Activated CD8-positive, alpha-beta memory T cell treated with anti-CD3 and anti-CD28 coated beads for 36 hours (primary cell): ENCODE measurements at regions not wholly inside any gene's neighbourhood (a gene's known extent, or its start where the extent isn't known, plus 50 kb on each side); places are given as distances from the start of the nearest gene placed in this dataset.

ENCODE experiments used
- CTCF ChIA-PET: fragments of 350-600 bp; sonication (Branson Sonifier 250); formaldehyde crosslinking; loops from one replicate; lab custom pipeline; 2021; ENCODE audit warnings: antibody characterized with exemption; lab: Charles Lee
- POLR2A ChIA-PET: fragments of 350-600 bp; sonication (Branson Sonifier 250); formaldehyde crosslinking; loops from one replicate; lab custom pipeline; 2021; ENCODE audit warnings: antibody characterized with exemption; lab: Charles Lee

- ChIA-PET POLR2A (no interaction called here), CTCF (no interaction called here)
Observed at GRCh38 chr10:62453274-62453673, 79.1 kb downstream of the ZNF365 start.

- ChIA-PET CTCF (no interaction called here), POLR2A (no interaction called here)
Observed at GRCh38 chr10:62454687-62455397, 80.7 kb downstream of the ZNF365 start.

- CTCF ChIA-PET: no interaction called here
- POLR2A ChIA-PET: no interaction called here
Observed at GRCh38 chr10:62456611-62457101, 82.5 kb downstream of the ZNF365 start.

DNA sequence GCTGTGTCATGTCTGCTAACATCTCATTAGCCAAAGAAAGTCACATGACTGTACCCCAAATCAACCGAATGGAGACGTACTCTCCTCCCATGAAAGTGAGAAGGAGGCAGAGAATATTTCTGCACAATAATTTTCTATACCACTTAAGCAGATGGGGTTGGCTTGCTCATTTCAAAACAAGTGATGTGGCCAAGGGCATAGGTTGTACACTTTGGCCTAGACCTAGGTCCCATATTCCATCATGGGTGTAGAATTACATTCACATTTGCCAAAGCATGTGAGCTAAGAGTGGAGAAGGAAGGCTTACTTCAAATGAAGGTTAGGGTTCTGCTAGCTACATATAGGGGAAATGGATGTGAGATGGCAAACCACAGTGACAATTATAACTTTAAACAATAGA is 83.0 kb downstream of the ZNF365 start:
- ChIA-PET POLR2A (no interaction called here), CTCF (no interaction called here)

GRCh38 chr10:62457598-62457997 is 83.4 kb downstream of the ZNF365 start:
- CTCF ChIA-PET: no interaction called here
- POLR2A ChIA-PET: no interaction called here

DNA sequence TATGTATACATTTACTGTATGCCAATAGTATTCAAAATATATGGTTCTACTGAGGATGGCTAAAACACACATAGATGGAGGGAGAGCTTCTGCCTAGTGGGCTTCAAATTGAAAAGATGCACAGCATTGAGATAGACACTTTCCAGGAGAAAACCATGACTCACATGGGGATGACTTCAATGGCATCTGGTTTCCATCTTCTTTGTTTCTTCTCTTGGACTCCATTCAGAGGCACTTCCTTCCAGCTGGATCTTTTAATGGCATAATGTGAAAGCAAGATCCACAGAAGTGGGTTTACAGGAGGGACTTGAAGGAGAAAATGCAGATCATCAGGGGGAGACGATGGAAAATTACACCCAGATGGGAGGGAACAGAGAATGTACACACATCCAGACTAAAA is 84.9 kb downstream of the ZNF365 start:
- ChIA-PET POLR2A (no interaction called here), CTCF (no interaction called here)

- POLR2A ChIA-PET: no interaction called here
- CTCF ChIA-PET: no interaction called here
Observed at GRCh38 chr10:62459500-62459899, 85.3 kb downstream of the ZNF365 start.

DNA sequence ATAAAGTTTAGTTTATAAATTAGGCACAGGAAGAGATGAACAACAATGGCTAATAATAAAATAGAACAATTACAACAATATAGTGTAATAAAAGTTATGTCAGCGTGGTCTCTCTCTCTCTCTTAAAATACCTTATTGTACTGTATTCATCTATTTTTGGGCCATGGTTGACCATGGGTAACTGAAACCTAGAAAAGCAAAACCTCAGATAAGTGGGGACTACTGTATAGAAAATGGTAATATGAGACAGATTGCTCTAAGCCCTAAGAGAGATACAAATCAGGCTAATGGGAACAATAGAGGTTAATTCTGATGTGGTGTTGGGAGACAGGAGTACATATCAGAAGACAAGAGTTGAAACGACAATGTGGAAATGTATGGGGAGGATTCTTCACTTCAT is 86.2 kb downstream of the ZNF365 start:
- CTCF ChIA-PET: no interaction called here
- POLR2A ChIA-PET: no interaction called here

GRCh38 chr10:62461120-62461519 is 87.0 kb downstream of the ZNF365 start:
- ChIA-PET POLR2A (interaction anchor here (0.5 kb wide), 1 partner anchor 357 kb away, joined by 3 read pairs; no protein-coding TSS in a partner anchor), CTCF (no interaction called here)

DNA sequence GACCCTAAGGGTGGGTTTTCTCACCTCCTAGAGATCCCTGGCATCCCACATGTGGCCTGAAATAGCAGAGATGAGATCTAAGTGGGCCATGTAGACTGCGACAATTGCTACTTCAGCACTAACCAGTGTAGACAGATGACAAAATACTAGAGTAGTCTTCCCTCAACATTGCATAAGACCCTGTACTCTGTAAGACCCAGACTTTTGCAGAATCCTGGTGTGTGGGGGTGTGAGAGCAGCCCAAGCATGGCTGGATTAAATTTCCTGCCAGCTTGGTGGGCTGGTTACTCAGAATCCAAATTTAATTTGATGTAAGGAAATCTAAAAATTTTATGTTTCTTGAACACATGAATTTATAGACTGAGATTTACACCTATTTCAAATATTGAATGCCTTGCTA is 88.3 kb downstream of the ZNF365 start:
- POLR2A ChIA-PET: no interaction called here
- CTCF ChIA-PET: no interaction called here

GRCh38 chr10:62463364-62463763 is 89.2 kb downstream of the ZNF365 start:
- ChIA-PET CTCF (no interaction called here), POLR2A (no interaction called here)

- POLR2A ChIA-PET: no interaction called here
- CTCF ChIA-PET: no interaction called here
Observed at GRCh38 chr10:62464308-62464707, 90.1 kb downstream of the ZNF365 start.

DNA sequence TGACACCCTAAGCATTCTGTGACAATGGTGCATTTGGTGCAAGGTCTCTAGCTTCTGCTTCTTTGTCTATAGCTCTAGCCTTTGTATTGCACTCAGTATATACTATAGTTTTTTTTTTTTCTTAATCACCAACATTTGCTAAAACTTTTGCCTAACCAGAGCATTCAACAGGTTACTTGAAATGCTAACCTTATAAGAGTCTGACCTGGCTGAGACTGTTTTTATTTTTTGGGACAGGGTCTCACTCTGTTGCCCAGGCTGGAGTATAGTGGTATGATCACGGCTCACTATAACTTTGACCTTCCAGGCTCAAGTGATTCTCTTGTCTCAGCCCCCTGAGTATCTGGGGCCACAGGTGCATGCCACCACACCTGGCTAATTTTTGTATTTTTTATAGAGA is 92.4 kb downstream of the ZNF365 start:
- ChIA-PET CTCF (no interaction called here), POLR2A (no interaction called here)

GRCh38 chr10:62467527-62467926 is 93.4 kb downstream of the ZNF365 start:
- ChIA-PET POLR2A (no interaction called here), CTCF (no interaction called here)

DNA sequence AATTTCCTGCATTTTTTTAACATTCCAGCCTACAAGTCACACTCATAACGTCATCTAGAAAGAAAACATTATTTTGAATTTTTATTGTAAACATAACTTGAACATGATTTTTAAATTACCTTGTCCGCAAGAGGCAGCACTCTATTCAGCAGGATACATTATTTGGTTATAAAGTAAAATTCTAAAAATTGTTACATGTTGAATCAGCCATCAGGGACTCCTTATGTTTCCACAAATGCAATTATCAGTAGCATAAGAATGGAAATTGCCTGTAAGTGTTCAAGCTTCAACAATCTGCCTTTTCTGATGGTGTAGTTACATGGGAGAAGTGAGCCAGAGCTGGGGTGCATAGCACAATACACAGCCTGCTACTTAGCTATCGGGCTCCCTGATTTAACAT is 97.5 kb downstream of the ZNF365 start:
- CTCF ChIA-PET: no interaction called here
- POLR2A ChIA-PET: no interaction called here

DNA sequence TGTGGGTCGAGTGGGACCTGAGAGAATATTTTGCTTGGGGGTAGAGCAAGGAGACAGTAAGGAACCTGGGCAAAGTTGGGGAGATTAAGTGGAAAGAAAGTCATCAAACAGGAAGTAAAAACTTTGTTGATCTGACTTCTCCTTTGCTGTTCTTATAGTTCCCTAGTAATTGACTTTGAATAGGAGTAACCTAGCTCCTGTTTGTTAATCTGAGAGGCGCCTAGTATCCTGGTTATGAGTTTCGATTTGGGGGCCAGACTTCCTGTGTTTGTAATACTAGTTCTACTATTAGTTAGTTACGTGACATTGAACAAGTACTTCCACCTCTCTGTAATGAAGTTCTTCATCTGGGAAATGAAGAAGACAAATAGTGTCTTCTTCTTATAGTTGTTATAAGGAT is 99.1 kb downstream of the ZNF365 start:
- ChIA-PET POLR2A (no interaction called here), CTCF (no interaction called here)

GRCh38 chr10:62475551-62475950 is 101.4 kb downstream of the ZNF365 start:
- ChIA-PET POLR2A (no interaction called here), CTCF (no interaction called here)

DNA sequence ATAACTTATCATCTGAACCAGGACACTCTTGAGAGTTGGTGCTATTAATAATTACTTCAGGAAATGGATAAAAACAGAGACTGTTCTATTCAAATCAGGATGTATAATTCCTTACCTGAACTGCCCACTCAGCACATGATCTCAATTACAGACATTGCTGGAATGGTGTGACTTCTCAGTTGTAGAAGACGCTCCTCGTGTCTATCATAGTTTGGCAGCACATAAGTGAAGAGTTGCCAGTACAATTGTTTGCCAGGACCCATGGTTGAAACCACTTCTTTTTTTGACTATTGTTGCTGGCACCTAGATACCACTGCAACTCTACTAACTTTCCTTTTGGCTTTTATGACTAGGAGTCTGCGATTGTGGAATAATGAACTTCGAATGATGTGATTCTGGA is 105.4 kb downstream of the ZNF365 start:
- ChIA-PET CTCF (no interaction called here), POLR2A (no interaction called here)

DNA sequence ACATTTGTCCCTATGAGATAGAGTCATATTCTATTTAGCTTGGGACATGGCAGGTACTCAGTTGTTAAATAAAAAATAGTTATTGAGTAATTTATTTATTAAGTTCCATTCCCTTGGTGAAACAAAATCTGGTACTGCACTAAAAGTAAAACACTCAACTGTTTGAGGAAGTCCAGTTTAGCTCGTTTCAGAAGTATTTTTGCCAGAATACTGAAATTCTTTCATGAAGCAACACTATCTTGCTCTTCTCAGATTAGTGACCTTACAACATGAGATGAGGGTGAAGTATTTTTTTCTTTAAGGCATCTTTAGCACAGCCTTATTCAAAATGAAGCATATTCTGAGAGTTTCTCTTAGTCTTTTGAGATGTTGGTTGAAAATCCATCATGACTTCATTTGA is 106.0 kb downstream of the ZNF365 start:
- POLR2A ChIA-PET: no interaction called here
- CTCF ChIA-PET: no interaction called here

- POLR2A ChIA-PET: no interaction called here
- CTCF ChIA-PET: no interaction called here
Observed at GRCh38 chr10:62482581-62482980, 108.4 kb downstream of the ZNF365 start.

DNA sequence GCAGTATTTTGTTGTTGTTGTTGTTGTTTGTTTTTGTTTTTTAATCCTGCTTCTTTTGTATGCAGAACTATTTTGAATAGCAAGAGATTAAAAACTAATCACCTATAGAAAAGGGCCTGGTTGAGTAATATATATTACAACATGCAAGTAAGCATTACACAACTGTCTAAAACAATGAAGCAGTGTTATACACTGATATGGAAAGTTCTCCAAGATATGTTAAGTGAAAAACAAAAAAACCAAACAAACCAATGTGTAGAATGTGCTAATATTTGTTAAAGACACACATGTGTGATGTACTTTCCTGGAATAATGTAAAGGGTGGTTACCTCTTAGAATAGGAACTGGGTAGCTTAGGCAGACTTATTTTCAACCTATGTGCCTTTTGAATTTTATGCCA is 117.4 kb downstream of the ZNF365 start:
- ChIA-PET CTCF (no interaction called here), POLR2A (no interaction called here)
